ENCODE measurements at regions not wholly inside any gene's neighbourhood (a gene's known extent, or its start where the extent isn't known, plus 50 kb on each side); places are given as distances from the start of the nearest gene placed in this dataset.

DNA sequence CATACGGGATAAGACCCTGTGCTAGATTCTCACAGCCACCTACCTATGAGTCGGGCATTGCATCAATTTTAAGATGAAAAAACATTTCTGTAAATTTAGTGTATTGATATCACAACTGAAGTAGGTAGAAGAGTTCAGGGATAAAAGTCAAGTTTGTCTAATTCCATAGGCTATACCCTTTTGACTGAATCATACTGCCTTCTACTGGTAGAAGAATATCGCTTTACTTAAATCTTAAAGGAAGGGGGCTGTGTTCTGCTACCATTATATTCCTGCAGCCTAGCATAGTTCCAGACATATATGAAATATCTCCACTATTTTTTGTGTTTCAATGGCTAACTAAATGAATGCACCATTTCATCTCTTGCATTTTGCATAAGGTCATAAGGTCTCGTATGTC is 1128.6 kb downstream of the CDH8 start:
- TF ChIP-seq, protein P1, sequence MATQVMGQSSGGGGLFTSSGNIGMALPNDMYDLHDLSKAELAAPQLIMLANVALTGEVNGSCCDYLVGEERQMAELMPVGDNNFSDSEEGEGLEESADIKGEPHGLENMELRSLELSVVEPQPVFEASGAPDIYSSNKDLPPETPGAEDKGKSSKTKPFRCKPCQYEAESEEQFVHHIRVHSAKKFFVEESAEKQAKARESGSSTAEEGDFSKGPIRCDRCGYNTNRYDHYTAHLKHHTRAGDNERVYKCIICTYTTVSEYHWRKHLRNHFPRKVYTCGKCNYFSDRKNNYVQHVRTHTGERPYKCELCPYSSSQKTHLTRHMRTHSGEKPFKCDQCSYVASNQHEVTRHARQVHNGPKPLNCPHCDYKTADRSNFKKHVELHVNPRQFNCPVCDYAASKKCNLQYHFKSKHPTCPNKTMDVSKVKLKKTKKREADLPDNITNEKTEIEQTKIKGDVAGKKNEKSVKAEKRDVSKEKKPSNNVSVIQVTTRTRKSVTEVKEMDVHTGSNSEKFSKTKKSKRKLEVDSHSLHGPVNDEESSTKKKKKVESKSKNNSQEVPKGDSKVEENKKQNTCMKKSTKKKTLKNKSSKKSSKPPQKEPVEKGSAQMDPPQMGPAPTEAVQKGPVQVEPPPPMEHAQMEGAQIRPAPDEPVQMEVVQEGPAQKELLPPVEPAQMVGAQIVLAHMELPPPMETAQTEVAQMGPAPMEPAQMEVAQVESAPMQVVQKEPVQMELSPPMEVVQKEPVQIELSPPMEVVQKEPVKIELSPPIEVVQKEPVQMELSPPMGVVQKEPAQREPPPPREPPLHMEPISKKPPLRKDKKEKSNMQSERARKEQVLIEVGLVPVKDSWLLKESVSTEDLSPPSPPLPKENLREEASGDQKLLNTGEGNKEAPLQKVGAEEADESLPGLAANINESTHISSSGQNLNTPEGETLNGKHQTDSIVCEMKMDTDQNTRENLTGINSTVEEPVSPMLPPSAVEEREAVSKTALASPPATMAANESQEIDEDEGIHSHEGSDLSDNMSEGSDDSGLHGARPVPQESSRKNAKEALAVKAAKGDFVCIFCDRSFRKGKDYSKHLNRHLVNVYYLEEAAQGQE (IDR thresholded peaks at IDR 0.05; ENCODE audit: unreplicated experiment) = no peak
- TF ChIP-seq, protein P2, sequence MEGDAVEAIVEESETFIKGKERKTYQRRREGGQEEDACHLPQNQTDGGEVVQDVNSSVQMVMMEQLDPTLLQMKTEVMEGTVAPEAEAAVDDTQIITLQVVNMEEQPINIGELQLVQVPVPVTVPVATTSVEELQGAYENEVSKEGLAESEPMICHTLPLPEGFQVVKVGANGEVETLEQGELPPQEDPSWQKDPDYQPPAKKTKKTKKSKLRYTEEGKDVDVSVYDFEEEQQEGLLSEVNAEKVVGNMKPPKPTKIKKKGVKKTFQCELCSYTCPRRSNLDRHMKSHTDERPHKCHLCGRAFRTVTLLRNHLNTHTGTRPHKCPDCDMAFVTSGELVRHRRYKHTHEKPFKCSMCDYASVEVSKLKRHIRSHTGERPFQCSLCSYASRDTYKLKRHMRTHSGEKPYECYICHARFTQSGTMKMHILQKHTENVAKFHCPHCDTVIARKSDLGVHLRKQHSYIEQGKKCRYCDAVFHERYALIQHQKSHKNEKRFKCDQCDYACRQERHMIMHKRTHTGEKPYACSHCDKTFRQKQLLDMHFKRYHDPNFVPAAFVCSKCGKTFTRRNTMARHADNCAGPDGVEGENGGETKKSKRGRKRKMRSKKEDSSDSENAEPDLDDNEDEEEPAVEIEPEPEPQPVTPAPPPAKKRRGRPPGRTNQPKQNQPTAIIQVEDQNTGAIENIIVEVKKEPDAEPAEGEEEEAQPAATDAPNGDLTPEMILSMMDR (conservative IDR thresholded peaks at IDR 0.05; ENCODE audit: low read depth in 2 of 2) = peak; percentile 53 to 56
- TF ChIP-seq POLR2AphosphoS5 (IDR thresholded peaks at IDR 0.05; ENCODE audit: low read depth) = no peak
- TF ChIP-seq, protein P3, sequence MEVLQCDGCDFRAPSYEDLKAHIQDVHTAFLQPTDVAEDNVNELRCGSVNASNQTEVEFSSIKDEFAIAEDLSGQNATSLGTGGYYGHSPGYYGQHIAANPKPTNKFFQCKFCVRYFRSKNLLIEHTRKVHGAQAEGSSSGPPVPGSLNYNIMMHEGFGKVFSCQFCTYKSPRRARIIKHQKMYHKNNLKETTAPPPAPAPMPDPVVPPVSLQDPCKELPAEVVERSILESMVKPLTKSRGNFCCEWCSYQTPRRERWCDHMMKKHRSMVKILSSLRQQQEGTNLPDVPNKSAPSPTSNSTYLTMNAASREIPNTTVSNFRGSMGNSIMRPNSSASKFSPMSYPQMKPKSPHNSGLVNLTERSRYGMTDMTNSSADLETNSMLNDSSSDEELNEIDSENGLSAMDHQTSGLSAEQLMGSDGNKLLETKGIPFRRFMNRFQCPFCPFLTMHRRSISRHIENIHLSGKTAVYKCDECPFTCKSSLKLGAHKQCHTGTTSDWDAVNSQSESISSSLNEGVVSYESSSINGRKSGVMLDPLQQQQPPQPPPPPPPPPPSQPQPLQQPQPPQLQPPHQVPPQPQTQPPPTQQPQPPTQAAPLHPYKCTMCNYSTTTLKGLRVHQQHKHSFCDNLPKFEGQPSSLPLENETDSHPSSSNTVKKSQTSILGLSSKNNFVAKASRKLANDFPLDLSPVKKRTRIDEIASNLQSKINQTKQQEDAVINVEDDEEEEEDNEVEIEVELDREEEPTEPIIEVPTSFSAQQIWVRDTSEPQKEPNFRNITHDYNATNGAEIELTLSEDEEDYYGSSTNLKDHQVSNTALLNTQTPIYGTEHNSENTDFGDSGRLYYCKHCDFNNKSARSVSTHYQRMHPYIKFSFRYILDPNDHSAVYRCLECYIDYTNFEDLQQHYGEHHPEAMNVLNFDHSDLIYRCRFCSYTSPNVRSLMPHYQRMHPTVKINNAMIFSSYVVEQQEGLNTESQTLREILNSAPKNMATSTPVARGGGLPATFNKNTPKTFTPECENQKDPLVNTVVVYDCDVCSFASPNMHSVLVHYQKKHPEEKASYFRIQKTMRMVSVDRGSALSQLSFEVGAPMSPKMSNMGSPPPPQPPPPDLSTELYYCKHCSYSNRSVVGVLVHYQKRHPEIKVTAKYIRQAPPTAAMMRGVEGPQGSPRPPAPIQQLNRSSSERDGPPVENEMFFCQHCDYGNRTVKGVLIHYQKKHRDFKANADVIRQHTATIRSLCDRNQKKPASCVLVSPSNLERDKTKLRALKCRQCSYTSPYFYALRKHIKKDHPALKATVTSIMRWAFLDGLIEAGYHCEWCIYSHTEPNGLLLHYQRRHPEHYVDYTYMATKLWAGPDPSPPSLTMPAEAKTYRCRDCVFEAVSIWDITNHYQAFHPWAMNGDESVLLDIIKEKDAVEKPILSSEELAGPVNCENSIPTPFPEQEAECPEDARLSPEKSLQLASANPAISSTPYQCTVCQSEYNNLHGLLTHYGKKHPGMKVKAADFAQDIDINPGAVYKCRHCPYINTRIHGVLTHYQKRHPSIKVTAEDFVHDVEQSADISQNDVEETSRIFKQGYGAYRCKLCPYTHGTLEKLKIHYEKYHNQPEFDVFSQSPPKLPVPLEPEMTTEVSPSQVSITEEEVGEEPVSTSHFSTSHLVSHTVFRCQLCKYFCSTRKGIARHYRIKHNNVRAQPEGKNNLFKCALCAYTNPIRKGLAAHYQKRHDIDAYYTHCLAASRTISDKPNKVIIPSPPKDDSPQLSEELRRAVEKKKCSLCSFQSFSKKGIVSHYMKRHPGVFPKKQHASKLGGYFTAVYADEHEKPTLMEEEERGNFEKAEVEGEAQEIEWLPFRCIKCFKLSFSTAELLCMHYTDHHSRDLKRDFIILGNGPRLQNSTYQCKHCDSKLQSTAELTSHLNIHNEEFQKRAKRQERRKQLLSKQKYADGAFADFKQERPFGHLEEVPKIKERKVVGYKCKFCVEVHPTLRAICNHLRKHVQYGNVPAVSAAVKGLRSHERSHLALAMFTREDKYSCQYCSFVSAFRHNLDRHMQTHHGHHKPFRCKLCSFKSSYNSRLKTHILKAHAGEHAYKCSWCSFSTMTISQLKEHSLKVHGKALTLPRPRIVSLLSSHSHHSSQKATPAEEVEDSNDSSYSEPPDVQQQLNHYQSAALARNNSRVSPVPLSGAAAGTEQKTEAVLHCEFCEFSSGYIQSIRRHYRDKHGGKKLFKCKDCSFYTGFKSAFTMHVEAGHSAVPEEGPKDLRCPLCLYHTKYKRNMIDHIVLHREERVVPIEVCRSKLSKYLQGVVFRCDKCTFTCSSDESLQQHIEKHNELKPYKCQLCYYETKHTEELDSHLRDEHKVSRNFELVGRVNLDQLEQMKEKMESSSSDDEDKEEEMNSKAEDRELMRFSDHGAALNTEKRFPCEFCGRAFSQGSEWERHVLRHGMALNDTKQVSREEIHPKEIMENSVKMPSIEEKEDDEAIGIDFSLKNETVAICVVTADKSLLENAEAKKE (CRISPR knock-in tag; IDR thresholded peaks at IDR 0.05) = no peak
- no peak for TF ChIP-seq EZH2 (IDR thresholded peaks at IDR 0.05; ENCODE audit: low read depth, unreplicated experiment)
- TF ChIP-seq EZH2phosphoT487 (IDR thresholded peaks at IDR 0.05; ENCODE audit: unreplicated experiment) = no peak
- TF ChIP-seq ZNF331 (CRISPR knock-in tag; IDR thresholded peaks at IDR 0.05; ENCODE audit: low read depth) = no peak
- no peak for TF ChIP-seq CREB1 (CRISPR knock-in tag; IDR thresholded peaks at IDR 0.05; ENCODE audit: low read depth)
